NCI-H2081 (cell line): ENCODE measurements at regions not wholly inside any gene's neighbourhood (a gene's known extent, or its start where the extent isn't known, plus 50 kb on each side); places are given as distances from the start of the nearest gene placed in this dataset.

Source experiments
- DNase-seq, 2 experiments: peaks; one replicate each; lab custom pipeline; 2025; lab: John Stamatoyannopoulos, UW

DNA sequence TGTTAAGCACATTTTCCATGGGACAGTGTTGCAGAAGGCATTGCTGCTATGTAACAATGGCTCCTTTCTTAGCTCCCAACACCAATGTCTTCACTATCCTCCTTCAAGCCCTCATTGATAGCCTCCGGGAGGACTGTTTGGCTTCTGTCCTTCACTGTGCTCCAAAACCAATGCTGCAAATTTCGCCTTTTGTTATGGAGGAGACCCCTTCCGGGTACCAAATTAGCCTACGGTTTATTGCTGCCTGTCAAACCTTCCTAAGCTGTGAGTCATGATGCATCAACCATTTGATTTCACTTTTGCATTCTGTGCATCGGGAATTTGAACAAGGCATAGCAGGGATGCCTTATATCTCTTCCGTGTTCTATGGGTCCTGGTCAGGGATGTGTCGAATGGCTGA lies 432.9 kb downstream of the GATA3 start:
- DNase-seq, result no peak

- DNase-seq, result no peak
These were observed 434.7 kb downstream of the GATA3 start for GRCh38 chr10:8489232-8489631.

DNA sequence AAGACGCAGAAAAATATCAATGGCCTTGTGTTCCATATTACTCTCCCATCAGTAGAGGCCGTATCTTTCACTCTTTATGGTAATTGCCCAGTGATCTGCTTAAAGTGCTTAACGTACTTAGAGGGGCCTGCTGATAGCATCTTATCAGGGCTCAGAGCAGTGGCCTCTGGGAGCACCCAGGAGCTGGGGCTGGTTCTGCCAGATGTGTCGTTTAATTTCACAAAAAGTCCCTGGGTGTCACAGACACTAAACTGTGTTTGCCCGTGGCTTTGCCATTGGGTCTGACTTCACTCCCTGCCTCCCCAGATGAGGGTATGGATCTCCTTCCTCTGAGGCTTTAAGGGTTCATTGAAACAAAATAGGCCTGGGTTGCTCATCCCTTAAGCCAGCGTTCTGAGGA lies 435.3 kb downstream of the GATA3 start:
- no peak for DNase-seq

DNA sequence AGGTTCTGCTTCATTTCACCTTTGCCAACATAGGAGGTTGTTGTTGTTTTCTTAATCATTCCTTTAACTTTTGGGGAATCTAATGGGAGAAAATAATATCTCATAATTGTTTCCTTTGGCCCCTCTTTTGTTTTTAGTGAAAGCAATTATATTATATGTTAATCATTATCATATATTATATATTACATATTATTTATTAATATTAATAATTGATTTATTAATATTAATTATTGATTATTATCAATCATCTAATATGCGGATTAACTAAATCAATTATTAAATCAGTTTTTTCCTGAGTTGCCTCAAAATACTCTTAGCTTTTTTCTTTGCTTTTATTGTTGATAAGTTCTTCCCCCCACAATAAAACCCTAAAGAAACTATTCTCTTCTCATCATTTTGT lies 443.8 kb downstream of the GATA3 start:
- no peak for DNase-seq

- no peak for DNase-seq
These were observed 444.4 kb downstream of the GATA3 start for GRCh38 chr10:8498881-8499280.

GRCh38 chr10:8499312-8499711 lies 444.8 kb downstream of the GATA3 start:
- no peak for DNase-seq

GRCh38 chr10:8499752-8500390 lies 445.4 kb downstream of the GATA3 start:
- no peak for DNase-seq

DNA sequence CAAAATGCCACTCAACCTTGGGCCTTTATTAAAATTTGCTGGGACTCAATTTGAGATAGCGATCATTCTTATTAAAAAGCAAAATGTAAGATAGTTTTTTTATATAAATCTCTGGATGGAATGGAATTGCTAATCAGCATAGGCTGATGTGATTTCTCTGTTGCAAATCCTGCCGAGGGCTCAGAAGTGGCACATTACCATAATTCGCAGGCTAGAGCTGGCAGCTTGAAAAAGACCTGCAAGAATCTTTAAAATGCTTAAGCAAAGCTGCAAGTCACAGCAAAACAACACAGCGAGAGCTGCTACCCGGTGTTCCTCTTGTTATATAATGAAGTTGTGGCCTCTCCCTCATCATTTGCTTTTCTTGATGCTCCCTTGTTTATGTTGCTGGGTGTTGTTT lies 448.1 kb downstream of the GATA3 start:
- no peak for DNase-seq

GRCh38 chr10:8504499-8504898 lies 450.0 kb downstream of the GATA3 start:
- no peak for DNase-seq

GRCh38 chr10:8507156-8507555 lies 452.7 kb downstream of the GATA3 start:
- DNase-seq, result no peak

DNA sequence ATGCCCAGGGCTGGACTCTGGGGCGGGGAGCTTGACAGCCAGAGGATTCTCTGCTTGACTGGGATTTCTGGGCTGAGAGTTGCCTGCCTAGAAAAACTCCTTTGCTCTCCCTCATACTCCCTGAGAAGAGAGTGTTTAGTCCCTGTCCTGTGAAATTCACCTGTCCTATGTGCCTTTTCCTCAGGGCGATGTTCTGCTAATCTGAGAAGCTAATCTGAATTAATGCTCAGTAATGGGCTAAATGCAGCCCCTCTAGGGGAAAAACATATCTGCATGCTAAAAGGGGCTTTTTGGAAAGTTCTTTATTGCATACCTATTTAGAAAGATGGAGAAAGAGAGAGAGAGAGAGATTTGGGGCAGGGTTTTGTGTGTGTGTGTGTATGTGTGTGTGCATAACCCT lies 454.4 kb downstream of the GATA3 start:
- DNase-seq, result no peak

DNA sequence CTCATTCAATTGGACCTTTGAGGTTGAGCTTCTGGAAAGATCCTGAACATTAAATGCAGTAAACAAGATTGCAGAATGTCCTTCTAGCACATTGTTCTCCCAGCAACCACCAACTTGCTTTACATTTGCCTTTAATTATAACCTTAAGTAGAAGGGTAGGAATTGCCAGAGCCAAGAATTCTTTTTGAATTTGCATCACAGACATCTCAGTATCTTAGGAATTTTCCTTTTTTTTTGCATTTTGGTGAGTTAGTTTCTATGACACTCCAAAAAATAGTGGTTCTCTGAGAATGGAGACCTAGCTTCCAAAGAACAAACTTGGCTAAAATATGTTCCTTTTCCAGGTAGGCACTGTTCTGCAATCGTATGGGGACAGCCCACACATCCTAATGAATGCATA lies 456.0 kb downstream of the GATA3 start:
- DNase-seq, result no peak

- no peak for DNase-seq
These were observed 456.5 kb downstream of the GATA3 start for GRCh38 chr10:8511026-8511425.

DNA sequence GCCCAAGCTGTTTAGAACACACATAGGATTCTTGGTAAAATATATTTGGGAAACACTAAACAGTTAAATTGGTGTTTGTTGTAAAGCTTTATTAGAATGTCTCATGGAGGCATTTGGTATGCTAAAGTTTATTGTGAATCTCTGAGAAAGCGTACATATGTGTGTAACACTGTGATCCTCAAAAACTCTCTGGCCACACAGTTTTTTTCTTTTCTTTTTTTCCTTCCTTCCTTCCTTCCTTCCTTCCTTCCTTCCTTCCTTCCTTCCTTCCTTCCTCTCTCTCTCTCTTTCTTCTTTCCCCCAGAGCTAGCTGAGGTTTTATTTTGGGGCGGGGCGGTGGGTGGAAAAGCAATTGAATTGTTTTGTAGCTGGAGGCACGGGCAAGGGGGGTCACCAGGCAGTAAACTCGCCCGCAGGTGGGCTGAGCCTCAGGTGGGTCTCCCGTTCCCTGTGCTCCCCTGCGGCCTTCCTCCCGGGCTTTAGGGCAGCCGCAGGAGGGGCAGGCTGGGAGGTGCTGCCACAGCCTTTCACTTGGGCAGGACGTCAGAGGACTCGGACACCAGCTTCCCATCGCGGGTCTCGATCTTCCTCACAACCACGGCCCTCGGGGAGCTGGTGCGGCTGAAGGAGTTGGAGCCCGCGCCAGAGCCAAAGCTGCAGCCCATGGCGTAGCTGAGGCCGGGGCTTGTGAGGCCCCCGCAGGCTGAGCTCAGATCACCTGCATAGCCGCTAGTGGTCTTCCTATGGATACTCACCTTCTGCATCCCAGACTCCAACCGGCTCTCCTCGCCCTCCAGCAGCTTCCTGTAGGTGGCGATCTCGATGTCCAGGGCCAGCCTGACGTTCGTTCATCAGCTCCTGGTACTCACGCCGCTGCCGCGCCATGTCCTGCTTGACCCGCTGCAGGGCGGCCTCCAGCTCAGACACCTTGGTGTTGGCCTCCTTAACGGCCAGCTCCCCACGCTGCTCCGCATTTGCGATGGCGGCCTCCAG lies 459.0 kb downstream of the GATA3 start:
- DNase-seq, result no peak

GRCh38 chr10:8520382-8520781 lies 465.9 kb downstream of the GATA3 start:
- no peak for DNase-seq

- no peak for DNase-seq
These were observed 473.3 kb downstream of the GATA3 start for GRCh38 chr10:8527773-8528172.

- DNase-seq, result no peak
These were observed 476.6 kb downstream of the GATA3 start for GRCh38 chr10:8531116-8531515.

- DNase-seq, result no peak
These were observed 478.2 kb downstream of the GATA3 start for GRCh38 chr10:8532647-8533046.

DNA sequence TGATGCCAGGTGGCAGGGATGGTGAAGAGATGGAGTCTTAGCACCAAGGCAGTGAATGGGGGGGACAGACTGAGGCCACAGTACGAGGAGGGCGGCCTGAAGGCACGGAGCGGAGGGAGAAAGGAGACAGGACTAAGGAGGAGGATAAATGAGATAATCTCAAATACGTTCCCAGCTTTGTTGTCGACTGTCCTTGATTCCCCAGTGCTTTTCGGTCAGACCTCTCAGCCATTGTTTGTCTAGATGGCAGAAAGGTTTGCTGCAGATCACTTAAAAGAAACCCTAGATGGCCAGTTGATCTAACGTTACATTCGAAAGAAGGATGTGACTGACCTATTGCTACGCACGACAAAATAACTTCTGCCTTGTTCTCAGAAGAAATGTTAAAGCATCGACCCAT lies 479.0 kb downstream of the GATA3 start:
- no peak for DNase-seq

GRCh38 chr10:8534096-8534495 lies 479.6 kb downstream of the GATA3 start:
- no peak for DNase-seq

- no peak for DNase-seq
These were observed 480.4 kb downstream of the GATA3 start for GRCh38 chr10:8534891-8535290.

DNA sequence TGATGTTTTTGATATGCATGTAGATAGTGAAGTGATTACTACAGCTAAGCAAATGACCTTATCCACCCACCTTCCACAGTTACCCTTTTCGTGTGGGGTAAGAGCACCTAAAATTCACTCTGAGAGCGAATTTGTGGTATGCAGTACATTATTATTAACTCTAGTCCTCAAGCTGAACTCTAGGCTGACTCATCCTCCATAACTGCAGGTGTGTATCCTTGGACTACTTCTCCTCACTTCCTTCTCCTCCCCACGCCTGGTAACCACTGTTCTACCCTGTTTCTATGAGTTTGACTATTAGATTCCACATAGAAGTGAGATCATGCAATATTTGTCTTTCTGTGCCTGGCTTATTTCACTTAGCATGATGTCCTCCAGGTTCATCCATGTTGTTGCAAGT lies 484.6 kb downstream of the GATA3 start:
- DNase-seq, result no peak

DNA sequence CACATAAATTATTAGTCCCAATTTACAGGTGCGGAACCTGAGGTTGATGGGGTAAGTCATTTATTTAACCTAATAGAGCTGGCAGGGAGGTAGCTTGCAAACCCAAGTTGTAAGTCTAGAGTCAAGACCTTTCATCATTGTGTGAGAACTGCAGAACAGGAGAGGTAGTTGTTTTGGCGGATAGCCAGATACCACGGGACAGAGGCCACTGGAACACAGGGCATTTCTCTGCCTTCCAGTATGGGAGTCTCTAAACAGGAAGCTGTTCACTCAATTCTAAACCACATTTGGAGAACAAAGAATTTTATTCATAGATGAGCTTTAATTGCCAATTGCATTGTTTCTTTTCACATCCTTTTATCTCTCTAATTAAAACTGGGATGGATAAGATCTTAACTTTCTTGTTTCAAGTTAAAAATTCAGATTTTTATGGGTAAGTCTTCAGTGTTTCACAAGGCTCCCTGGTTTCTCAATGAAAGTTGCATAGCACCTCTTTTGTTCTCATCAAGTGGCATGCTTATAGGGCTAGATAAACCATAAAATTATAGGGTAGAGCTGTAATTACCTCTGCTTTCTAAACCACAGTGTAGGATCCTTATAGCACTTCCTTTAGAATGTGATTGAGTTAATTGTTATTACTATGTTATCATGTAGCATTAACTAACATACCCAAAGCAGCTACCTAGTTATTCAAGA lies 489.0 kb downstream of the GATA3 start:
- DNase-seq, result peak in 1 of 2 experiments; percentile 33
